ENCODE measurements at regions not wholly inside any gene's neighbourhood (a gene's known extent, or its start where the extent isn't known, plus 50 kb on each side); places are given as distances from the start of the nearest gene placed in this dataset.

GRCh38 chr3:86739244-86739643, 251.7 kb downstream of the VGLL3 start:
- TF ChIP-seq, protein P1, sequence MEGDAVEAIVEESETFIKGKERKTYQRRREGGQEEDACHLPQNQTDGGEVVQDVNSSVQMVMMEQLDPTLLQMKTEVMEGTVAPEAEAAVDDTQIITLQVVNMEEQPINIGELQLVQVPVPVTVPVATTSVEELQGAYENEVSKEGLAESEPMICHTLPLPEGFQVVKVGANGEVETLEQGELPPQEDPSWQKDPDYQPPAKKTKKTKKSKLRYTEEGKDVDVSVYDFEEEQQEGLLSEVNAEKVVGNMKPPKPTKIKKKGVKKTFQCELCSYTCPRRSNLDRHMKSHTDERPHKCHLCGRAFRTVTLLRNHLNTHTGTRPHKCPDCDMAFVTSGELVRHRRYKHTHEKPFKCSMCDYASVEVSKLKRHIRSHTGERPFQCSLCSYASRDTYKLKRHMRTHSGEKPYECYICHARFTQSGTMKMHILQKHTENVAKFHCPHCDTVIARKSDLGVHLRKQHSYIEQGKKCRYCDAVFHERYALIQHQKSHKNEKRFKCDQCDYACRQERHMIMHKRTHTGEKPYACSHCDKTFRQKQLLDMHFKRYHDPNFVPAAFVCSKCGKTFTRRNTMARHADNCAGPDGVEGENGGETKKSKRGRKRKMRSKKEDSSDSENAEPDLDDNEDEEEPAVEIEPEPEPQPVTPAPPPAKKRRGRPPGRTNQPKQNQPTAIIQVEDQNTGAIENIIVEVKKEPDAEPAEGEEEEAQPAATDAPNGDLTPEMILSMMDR (IDR thresholded peaks at IDR 0.05) = no peak
- TF ChIP-seq POLR2A (IDR thresholded peaks at IDR 0.05) = no peak
- no peak overlapping the region for H3K4me3 ChIP-seq (ENCODE audit: low read depth, poor library complexity, severe bottlenecking)
- no peak for DNase-seq (ENCODE audit: low spot score in 2 of 2)
- 78 to 82% methylated on average over 3 of the region's 3 CpGs for WGBS, 2 donors
- intact Hi-C loops (cut with DNase I; ENCODE audit: low total_unique reads) = no loop called here

- H3K4me3 ChIP-seq (ENCODE audit: low read depth, poor library complexity, severe bottlenecking) = no peak overlapping the region
- intact Hi-C loops (cut with DNase I; ENCODE audit: low total_unique reads) = no loop called here
- no peak for DNase-seq (ENCODE audit: low spot score in 2 of 2)
- WGBS, 2 donors = 88 to 95% methylated on average over 1 of the region's 1 CpG
- no peak for TF ChIP-seq POLR2A (IDR thresholded peaks at IDR 0.05)
- TF ChIP-seq, protein P1 (IDR thresholded peaks at IDR 0.05) = no peak
Observed at GRCh38 chr3:86738684-86739083, 252.3 kb downstream of the VGLL3 start.

- no peak overlapping the region for H3K4me3 ChIP-seq (ENCODE audit: low read depth, poor library complexity, severe bottlenecking)
- no peak for DNase-seq (ENCODE audit: low spot score in 2 of 2)
- TF ChIP-seq, protein P1 (IDR thresholded peaks at IDR 0.05) = no peak
- no peak for TF ChIP-seq POLR2A (IDR thresholded peaks at IDR 0.05)
- intact Hi-C loops (cut with DNase I; ENCODE audit: low total_unique reads) = no loop called here
- WGBS, 2 donors = 91 to 94% methylated on average over 6 of the region's 6 CpGs
Observed at GRCh38 chr3:86737517-86737916, 253.4 kb downstream of the VGLL3 start.

DNA sequence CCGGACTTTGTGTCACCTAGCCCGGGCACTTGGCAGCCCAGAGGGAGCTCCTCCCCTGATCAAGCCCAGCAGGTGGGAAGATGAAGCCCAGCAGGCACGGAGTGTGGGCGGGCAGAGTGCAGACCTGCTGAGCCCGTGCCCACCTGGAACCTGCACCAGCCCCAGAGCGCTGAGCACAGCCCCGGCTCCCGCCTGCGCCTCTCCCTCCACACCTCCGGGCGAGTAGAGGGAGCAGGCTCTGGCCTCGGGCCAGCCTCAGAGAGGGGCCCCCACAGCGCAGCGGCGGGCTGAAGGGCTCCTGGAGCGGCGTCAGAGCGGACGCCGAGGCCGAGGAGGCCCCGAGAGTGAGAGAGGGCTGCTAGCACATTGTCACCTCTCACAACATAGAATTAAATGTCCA, 257.7 kb downstream of the VGLL3 start:
- TF ChIP-seq, protein P1 (IDR thresholded peaks at IDR 0.05) = no peak
- no peak for TF ChIP-seq POLR2A (IDR thresholded peaks at IDR 0.05)
- WGBS, 2 donors = 77 to 90% methylated on average over 22 of the region's 22 CpGs
- no peak for DNase-seq (ENCODE audit: low spot score in 2 of 2)
- intact Hi-C loops (cut with DNase I; ENCODE audit: low total_unique reads) = no loop called here
- H3K4me3 ChIP-seq (ENCODE audit: low read depth, poor library complexity, severe bottlenecking) = no peak overlapping the region

DNA sequence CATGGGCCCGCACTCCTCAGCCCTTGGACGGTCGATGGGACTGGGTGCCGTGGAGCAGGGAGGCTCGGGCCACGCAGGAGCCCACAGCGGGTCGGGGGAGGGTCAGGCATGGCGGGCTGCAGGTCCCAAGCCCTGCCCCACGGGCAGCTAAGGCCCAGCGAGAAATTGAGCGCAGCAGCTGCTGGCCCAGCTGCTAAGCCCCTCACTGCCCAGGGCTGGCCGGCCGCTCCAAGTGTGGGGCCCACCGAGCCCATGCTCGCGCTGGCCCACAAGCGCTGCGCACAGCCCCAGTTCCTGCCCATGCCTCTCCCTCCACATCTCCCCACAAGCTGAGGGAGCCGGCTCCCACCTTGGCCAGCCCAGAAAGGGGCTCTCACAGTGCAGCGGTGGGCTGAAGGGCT, 259.4 kb downstream of the VGLL3 start:
- TF ChIP-seq, protein P1 (IDR thresholded peaks at IDR 0.05) = no peak
- no peak for TF ChIP-seq POLR2A (IDR thresholded peaks at IDR 0.05)
- 84 to 85% methylated on average over 6 to 21 of the region's 21 CpGs for WGBS, 2 donors
- intact Hi-C loops (cut with DNase I; ENCODE audit: low total_unique reads) = no loop called here
- DNase-seq (ENCODE audit: low spot score in 2 of 2) = no peak
- H3K4me3 ChIP-seq (ENCODE audit: low read depth, poor library complexity, severe bottlenecking) = no peak overlapping the region

GRCh38 chr3:86723433-86723832, 267.5 kb downstream of the VGLL3 start:
- H3K4me3 ChIP-seq (ENCODE audit: low read depth, poor library complexity, severe bottlenecking) = no peak overlapping the region
- no peak for DNase-seq (ENCODE audit: low spot score in 2 of 2)
- TF ChIP-seq POLR2A (IDR thresholded peaks at IDR 0.05) = no peak
- TF ChIP-seq, protein P1 (IDR thresholded peaks at IDR 0.05) = no peak
- intact Hi-C loops (cut with DNase I; ENCODE audit: low total_unique reads) = no loop called here

Data from lower leg skin (tissue), 4 donors.